ENCODE measurements at regions not wholly inside any gene's neighbourhood (a gene's known extent, or its start where the extent isn't known, plus 50 kb on each side); places are given as distances from the start of the nearest gene placed in this dataset.

DNA sequence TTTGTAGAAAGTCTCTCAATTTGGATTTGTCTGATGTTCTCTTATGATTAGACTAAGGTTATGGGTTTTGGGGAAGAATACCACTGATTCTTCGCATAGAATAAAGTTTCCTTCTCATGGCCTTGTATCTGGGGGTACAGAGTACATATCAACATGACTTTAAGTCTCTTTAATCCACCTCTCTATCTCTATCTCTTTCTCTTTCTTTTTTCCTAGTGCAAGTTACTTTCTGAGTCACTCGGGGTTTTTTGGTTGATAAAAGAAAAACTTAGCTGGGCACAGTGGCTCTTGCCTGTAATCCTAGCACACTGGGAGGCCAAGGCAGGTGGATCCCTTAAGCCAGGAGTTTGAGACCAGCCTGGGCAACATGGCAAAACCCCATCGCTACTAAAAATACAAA lies 100.1 kb upstream of the MAP4K3 start:
- no peak for DNase-seq (ENCODE audit: low spot score)

- DNase-seq (ENCODE audit: low spot score), result no peak
Measured at GRCh38 chr2:39538718-39539117, 101.6 kb upstream of the MAP4K3 start.

- DNase-seq (ENCODE audit: low spot score), result no peak
Measured at GRCh38 chr2:39540414-39540813, 103.3 kb upstream of the MAP4K3 start.

DNA sequence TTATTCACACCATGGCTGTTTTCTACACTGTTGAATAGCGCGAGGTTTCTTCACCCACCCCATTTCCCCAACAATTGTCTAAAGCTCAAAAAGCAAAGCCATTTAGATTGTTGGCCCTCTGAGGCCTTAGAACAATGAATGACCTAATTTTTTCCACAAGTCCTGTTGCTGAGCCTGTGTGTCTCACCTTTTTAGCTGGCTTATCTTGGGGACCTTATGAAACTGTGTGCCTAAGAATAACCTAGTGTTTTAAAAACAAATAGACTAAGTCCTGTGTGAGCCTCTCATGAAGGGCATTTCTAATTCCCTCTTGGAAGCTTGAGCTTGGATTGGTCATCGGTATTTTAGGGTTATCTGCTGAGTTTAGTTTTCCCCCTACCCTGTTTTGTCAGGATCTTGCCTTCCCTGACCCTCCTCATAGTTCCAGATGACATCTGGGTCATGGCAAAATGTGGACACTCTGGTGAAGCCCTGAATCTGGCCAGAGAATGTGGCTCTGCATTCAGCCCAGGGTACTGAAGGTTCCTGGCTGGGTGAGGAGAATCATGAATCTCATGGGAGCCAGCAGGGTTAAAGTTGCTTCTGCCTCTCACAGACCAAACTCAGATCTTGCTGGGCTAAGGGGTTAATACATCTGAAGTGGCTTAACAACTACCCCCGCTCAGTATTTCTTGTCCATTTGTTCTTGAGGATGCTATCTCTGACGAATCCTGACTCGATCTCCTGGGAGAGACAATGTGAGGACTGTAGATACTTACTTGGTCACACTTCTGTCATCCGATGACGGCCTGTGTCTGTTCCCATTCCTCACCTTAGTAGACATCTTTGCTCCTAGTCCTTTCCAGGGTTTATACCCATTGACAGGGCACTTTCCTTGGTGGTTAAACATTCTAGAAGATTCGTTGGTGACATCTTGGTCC lies 104.2 kb upstream of the MAP4K3 start:
- no peak for DNase-seq (ENCODE audit: low spot score)

- DNase-seq (ENCODE audit: low spot score), result no peak
Measured at GRCh38 chr2:39542523-39542922, 105.4 kb upstream of the MAP4K3 start.

DNA sequence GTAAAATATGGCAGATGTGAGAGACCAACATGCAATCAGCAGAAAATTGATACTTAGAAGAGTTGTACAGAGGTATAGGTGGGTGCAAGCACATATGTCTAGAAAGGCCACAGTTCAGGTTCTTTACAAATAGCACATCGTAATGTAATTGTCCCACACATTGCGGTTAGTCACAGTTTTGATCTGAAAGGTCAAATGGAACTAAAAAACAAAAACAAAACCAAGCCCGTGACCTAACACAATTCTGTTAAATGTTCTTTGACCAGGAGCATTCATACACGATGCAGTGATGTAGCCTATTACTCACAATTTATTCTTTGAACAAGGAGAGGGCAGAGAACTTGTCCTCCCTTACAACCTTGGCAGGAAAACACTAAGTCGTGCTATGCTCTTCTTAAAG lies 108.9 kb upstream of the MAP4K3 start:
- DNase-seq (ENCODE audit: low spot score), result no peak

DNA sequence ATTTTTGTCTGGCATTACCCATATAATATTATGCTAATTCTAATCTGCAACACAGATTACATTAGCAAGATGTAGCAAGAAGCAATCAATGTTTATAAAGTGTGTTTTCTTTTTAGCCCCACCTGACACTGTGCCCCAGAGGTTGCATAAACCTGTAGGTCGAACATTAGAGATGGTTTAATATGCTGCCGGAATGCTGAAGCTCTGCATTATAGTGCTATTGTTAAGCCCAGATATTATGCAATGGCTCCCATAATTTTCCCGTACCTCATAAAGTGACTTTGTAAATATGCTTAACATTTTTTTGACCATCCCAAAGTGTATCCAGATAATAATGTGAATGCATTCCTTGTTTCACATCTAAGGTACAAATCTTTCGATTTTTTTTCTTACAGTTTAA lies 109.3 kb upstream of the MAP4K3 start:
- DNase-seq (ENCODE audit: low spot score), result no peak

DNA sequence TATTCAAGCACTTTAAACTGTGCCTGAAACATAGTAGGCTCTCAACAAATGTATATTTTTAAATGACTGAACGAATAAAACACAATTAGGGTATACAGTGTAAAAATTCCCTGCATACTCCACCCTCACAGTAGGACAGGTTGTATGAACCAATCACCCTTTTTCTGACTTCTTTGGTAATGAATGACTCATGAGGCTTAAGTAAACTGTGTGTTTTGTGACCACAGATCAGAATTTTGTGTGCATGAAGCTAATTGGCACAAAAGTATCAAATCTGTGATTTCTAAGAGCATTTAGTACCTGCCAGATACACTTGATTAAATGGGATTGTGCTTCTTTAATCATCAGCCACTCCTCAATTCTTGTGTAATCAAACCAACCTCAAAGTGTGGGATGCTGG lies 109.9 kb upstream of the MAP4K3 start:
- DNase-seq (ENCODE audit: low spot score), result no peak

DNA sequence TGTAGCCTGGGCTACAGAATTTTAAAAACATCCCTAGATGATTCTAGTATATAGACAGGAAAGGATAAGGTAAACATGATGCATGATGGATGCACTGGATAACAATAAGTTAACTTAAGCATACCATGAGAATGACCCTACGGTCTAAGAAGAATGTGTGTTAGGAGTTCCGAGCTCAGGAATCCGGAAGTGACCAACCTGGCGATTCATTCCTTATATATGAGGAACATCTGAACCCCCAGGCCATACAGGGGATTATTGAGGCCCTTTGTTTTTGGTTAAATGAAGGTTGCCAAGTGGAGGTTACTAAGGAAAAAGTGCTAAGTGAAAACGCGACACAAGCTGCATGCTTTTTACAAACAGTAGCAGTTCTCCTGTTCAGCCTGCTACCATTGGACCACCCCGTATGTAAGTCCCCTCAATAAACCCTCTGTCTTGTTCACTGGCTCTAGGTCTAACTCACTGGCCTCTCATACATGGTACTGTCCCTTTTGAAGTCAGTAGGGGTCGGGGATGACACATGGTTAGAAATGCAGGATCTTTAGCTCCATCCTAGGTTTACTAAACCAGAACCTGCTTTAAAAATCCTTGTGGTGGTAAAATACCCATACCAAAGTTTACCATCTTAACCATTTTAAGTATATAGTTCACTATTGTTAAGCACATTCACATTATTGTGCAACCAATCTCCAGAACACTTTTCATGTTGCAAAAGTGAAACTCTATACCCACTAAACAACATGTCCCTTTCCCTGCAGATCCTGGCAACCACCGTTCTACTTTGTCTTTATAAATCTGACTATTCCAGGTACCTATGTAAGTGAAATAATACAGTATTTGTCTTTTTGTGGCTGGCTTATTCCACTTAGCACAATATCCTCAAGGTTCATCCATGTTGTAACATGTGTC lies 111.0 kb upstream of the MAP4K3 start:
- DNase-seq (ENCODE audit: low spot score), result no peak

DNA sequence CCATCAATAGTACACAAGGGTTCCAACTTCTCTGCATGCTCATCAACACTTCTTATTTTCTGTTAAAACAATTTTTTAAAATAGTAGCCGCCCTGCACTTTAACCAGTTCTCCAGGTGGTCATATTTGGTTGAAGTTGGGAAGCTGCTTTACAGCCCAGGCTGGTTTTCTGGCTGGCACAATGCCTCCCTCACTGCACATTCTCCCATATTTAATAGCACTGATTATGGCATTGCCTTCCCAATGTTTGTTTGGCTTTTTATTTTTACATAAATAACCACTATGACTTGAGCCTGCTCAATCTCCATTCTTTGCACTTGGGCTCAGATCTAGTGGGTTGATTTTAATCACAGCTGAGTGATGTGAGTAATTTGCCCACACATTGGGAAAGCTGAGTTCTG lies 111.9 kb upstream of the MAP4K3 start:
- no peak for DNase-seq (ENCODE audit: low spot score)

DNA sequence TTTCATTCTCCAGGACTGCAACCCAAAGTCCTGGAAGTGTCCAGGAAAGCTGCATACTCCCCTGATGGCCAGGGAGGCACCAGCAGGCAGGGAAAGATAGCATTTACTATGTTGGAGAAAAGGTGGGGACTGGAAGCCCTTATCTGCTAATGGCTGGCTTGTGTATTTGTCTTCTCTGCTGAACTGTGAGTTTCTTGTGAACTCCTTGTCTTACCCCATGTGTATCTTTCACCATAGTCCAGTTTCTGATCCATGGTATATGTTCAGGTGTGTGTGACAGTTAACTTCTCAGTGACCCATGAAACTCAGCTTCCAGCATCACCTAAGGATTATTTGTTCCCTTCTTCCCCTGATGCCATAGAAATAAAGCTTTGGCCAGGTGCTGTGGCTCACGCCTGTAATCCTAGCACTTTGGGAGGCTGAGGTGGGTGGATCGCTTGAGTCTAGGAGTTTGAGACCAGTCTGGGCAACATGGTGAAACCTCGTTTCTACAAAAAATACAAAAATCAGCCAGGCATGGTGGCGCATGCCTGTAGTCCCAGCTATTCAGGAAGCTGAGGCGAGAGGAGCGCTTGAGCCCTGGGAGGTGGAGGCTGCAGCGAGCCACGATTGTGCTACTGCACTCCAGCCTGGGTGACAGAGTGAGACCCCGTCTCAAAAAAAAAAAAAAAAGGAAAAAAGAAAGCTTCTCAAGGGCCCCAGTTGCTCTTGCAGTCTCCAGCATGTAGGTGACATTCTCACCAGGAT lies 112.8 kb upstream of the MAP4K3 start:
- DNase-seq (ENCODE audit: low spot score), result no peak

GRCh38 chr2:39550701-39551285 lies 113.7 kb upstream of the MAP4K3 start:
- DNase-seq (ENCODE audit: low spot score), result peak; percentile 60

- no peak for DNase-seq (ENCODE audit: low spot score)
Measured at GRCh38 chr2:39558906-39559305, 106.8 kb upstream of the TMEM178A start.

DNA sequence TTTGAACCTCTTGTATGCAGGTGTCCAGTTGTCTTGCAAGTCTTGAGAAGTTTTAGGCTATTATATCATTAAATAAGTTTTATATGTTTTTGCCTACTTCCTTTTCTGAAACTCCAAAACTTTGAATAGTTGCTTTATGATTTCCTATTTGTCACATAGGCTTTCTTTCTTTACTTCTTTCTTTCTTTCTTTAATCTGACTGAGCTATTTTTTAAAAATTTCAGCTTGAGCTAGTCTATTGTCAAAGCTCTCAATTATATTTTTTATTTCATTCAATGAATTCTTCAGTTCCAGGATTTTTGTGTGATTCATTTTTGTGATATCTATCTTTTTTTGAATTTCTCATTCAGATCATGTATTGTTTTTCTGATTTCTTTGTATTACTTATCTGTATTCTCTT lies 102.1 kb upstream of the TMEM178A start:
- DNase-seq (ENCODE audit: low spot score), result no peak

DNA sequence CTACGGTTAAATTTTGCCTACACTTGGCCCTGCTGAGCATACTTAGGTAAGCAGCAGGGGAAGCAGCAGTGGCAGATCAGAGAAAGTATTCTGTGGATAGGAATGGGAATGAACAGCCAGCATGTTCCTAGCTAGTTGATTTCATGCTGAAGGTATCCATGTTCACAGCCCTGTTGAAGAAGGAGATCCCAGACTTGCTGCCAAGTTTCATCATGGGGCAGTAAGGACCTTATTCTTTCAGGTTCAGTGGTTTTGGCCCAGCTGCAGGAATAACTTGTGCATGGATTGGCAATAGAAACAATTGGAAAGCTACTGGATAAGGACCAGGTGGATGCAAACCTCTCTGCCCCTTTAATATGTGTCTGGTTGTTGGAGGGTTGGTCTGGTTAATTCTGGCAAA lies 98.2 kb upstream of the TMEM178A start:
- no peak for DNase-seq (ENCODE audit: low spot score)

- no peak for DNase-seq (ENCODE audit: low spot score)
Measured at GRCh38 chr2:39568116-39568515, 97.6 kb upstream of the TMEM178A start.

- no peak for DNase-seq (ENCODE audit: low spot score)
Measured at GRCh38 chr2:39568561-39569006, 97.1 kb upstream of the TMEM178A start.

DNA sequence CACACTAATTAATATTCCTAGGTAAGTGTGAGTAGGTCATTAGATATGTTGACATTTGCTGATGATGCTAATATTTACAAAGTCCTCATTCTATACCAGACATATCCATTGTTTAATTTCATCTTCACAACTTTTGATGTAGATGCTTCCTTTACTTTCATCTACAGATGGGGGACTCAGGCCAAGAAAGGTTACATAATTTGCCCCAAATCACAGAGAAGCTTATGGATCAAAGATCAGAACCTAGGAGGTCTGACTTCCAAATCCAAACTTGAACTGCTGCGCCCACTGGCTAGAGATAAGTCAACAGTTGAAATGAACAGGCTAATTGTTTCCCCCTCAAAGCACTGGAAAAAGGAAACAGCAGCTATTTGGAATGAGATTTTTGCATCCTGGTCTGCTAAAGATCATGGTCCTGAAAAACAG lies 95.6 kb upstream of the TMEM178A start:
- DNase-seq (ENCODE audit: low spot score), result no peak

- DNase-seq (ENCODE audit: low spot score), result no peak
Measured at GRCh38 chr2:39570614-39571013, 95.1 kb upstream of the TMEM178A start.

DNA sequence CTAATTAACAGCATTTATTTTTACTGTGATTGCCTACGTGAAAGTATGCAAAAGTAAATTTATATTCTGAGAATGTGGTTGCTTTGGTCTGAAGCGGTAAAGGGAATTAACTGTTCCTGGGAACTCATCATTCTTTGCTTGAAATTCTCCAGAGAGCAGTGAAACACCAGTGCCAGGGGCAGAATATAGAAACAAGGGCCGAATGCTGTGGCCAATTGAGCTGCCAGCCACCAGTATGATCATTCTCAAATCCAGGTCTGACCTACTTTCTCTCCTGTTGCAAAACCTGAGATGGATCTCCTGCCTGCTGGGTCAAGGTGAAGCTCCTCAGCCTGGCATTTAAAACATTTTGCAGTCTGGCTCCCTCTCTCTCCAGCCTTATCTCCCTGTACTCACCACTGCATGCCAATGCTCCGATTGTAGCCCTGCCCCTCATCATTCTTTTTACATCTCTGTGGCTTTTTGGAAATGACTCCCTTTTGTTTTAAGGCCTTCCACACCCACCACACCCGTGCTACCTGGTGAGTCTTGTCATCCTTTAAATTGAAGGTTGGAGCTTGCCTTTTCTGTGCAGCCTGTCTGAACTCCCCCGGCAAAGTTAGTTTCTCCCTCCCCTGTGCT lies 94.5 kb upstream of the TMEM178A start:
- DNase-seq (ENCODE audit: low spot score), result no peak

DNA sequence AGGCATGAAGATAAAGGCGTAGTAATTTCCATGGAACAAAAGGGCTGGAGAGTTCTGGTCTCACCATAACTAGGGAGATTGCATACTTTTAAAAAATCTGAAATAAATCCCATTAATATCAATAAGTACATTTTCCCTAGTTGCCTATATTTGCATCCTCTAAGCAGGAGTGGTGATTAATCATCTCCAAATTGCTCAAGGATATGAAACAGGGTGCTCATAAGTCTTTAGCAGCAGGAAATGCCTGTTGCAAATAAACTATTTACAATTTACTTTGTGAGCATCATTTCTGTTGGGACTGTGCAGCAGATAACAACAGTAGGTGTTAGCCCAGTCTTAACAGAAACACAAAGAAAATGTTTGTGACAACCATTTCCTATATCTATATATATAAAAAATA lies 92.4 kb upstream of the TMEM178A start:
- no peak for DNase-seq (ENCODE audit: low spot score)
